ENCODE measurements at regions not wholly inside any gene's neighbourhood (a gene's known extent, or its start where the extent isn't known, plus 50 kb on each side); places are given as distances from the start of the nearest gene placed in this dataset.

GRCh38 chr1:25055961-25056360 is 125.9 kb upstream of the RUNX3 start:
- DNase-seq (ENCODE audit: low read depth): no peak
- TF ChIP-seq, protein P1, sequence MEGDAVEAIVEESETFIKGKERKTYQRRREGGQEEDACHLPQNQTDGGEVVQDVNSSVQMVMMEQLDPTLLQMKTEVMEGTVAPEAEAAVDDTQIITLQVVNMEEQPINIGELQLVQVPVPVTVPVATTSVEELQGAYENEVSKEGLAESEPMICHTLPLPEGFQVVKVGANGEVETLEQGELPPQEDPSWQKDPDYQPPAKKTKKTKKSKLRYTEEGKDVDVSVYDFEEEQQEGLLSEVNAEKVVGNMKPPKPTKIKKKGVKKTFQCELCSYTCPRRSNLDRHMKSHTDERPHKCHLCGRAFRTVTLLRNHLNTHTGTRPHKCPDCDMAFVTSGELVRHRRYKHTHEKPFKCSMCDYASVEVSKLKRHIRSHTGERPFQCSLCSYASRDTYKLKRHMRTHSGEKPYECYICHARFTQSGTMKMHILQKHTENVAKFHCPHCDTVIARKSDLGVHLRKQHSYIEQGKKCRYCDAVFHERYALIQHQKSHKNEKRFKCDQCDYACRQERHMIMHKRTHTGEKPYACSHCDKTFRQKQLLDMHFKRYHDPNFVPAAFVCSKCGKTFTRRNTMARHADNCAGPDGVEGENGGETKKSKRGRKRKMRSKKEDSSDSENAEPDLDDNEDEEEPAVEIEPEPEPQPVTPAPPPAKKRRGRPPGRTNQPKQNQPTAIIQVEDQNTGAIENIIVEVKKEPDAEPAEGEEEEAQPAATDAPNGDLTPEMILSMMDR (IDR thresholded peaks at IDR 0.05; ENCODE audit: insufficient read depth, low read depth, low read length, missing control alignments): no peak
- no peak overlapping the region for H3K4me3 ChIP-seq (ENCODE audit: low read length)

GRCh38 chr1:25055324-25055780 is 125.3 kb upstream of the RUNX3 start:
- no peak overlapping the region for H3K4me3 ChIP-seq (ENCODE audit: low read length)
- no peak for DNase-seq (ENCODE audit: low read depth)
- TF ChIP-seq, protein P1 (IDR thresholded peaks at IDR 0.05; ENCODE audit: insufficient read depth, low read depth, low read length, missing control alignments): no peak

DNA sequence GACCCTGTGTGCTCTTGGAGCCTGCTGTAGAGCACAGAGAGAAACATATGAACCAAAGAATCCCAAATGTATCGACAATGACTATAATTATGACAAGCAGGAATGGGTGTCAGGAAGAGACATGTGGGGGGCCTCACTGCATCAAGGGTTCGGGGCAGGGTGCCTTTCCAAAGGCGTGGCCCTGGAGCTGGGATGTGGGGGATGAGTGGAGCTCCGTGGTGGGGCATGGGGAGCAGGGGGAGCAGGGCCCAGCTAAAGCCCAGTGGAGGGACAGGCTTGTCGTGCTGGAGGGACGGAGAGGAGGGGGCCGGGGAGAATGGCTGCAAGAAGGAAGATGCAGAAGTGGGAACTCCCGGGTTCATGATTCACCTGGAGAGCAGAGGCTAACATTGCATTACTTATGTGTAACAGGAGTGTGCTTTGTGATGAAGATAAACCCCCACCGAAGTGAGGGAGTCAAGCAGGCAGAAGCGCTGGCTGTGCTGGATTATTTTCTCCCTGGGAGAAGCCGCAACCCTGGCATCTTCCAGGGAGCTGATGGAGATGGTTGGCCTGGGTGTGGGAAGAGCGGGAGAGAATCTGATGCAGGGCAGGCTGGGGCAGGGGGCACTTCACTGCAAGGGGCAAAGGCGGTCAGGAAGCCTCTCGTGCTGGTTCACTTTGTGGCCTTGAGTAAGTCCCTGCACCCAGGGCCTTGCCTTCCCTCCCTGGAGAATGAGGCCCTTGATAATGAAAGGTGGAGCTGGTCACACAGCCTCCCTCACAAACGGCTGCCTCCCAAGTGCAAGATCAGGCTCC is 124.6 kb upstream of the RUNX3 start:
- no peak overlapping the region for H3K4me3 ChIP-seq (ENCODE audit: low read length)
- no peak for DNase-seq (ENCODE audit: low read depth)
- TF ChIP-seq, protein P1 (IDR thresholded peaks at IDR 0.05; ENCODE audit: insufficient read depth, low read depth, low read length, missing control alignments): no peak

DNA sequence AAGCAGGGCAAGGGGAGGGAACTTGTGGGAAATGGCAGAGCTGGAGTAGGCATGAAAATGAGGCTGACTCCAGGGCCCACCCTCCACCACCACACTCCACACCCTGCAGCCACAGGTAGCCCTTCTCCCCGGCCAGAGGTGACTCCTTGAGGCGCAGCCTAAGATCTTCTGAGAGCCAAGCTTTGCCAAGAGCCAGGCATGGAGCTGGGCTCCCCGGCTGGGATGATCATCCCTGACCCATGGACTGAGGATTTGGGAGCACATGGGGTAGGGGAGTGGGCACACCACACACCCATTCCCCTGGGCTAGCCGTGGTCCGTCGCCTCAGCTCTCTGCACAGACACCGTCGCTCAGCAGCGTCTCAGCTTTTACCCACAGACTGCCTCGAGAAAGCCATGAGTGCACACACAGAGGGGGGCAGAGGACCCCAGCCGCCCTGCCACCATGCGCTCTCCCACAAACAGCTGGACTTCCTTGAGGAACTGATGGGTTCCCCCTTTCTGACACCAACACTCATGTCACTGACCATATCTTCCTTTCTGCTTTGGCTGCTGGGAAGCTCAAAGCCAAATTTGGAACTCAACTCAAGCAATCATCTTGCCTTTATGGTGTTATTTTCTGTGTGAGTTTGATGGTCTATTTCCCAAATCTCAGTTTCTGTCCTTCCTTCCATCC is 123.6 kb upstream of the RUNX3 start:
- no peak for DNase-seq (ENCODE audit: low read depth)
- H3K4me3 ChIP-seq (ENCODE audit: low read length): no peak overlapping the region
- TF ChIP-seq, protein P1 (IDR thresholded peaks at IDR 0.05; ENCODE audit: insufficient read depth, low read depth, low read length, missing control alignments): no peak

- DNase-seq (ENCODE audit: low read depth): no peak
- TF ChIP-seq, protein P1 (IDR thresholded peaks at IDR 0.05; ENCODE audit: insufficient read depth, low read depth, low read length, missing control alignments): no peak
- no peak overlapping the region for H3K4me3 ChIP-seq (ENCODE audit: low read length)
Measured at GRCh38 chr1:25051906-25052305, 121.8 kb upstream of the RUNX3 start.

- TF ChIP-seq, protein P1 (IDR thresholded peaks at IDR 0.05; ENCODE audit: insufficient read depth, low read depth, low read length, missing control alignments): no peak
Measured at GRCh38 chr1:25051504-25051903, 121.4 kb upstream of the RUNX3 start.

More at GRCh38 chr1:25051504-25051903, 121.4 kb upstream of the RUNX3 start:
- no peak for DNase-seq (ENCODE audit: low read depth)
- H3K4me3 ChIP-seq (ENCODE audit: low read length): no peak overlapping the region
